H1 (cell line): ENCODE measurements at regions not wholly inside any gene's neighbourhood (a gene's known extent, or its start where the extent isn't known, plus 50 kb on each side); places are given as distances from the start of the nearest gene placed in this dataset.

Source experiments
- CREB1 ChIP-seq: IDR thresholded peaks from 2 replicates; pipeline ENCODE4 v1.6.1; 2012; ENCODE audit warnings: inconsistent platforms

DNA sequence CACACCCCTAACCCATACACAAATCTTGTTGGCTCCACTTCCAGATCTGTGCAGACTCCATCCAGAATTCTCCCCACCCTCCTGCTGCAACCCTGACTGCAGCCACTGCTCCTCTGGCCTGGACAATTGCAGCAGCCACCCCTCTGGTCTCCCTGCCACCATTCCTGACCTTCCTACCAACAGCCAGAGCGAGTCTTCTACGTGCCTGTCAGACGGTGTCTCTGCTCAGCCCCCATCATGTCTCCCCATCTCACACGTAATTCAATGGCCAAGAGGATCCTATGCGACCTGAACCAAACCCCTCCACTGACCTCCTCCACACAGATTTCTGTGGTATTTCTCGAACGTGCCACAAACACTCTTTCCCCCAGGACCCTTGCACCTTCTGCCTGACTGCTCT, 103.3 kb downstream of the TPRA1 start (continued):
- no peak for TF ChIP-seq CREB1
- TF ChIP-seq, all 59 proteins: peak for 0
